ENCODE measurements at regions not wholly inside any gene's neighbourhood (a gene's known extent, or its start where the extent isn't known, plus 50 kb on each side); places are given as distances from the start of the nearest gene placed in this dataset. TPM values are rescaled to one million over a fixed set of nuclear protein-coding genes. Genes with fewer than 3 reads are reported as not detected.

- TF ChIP-seq MAX (IDR thresholded peaks at IDR 0.05) (no peak), JUND (IDR thresholded peaks at IDR 0.05) (no peak), SP1 (IDR thresholded peaks at IDR 0.05) (no peak), EGR1 (IDR thresholded peaks at IDR 0.05; ENCODE audit: low read depth in 2 of 2) (no peak), NR2F2 (IDR thresholded peaks at IDR 0.05) (no peak), CTCF (IDR thresholded peaks at IDR 0.05; ENCODE audit: low read depth, low read length, missing input control) (no peak), YY1 (IDR thresholded peaks at IDR 0.05) (no peak), FOXA2 (IDR thresholded peaks at IDR 0.05) (no peak)
These were observed 56.7 kb upstream of the PCSK5 start (continued) for GRCh38 chr9:75833778-75834177.

GRCh38 chr9:75834878-75835277 lies 55.6 kb upstream of the PCSK5 start:
- 60% methylated on average over 2 of the region's 2 CpGs for WGBS

More at GRCh38 chr9:75834878-75835277, 55.6 kb upstream of the PCSK5 start:
- no peaks in the 10 kb centered on the region for H3K4me1 ChIP-seq (ENCODE audit: control insufficient read depth in 4 of 4, insufficient read depth in 4 of 4, low read length in 3 of 4)
- no peak overlapping the region for H3K4me3 ChIP-seq (ENCODE audit: low read depth in 1 of 3, low read length in 3 of 3)
- H3K27me3 ChIP-seq (ENCODE audit: control insufficient read depth in 4 of 4, insufficient read depth in 4 of 4, low read length in 3 of 4) = no peaks in the 10 kb centered on the region
- TF ChIP-seq GABPA (IDR thresholded peaks at IDR 0.05 in 1 of 2, conservative IDR thresholded peaks at IDR 0.05 in 1 of 2) (no peak), ZBTB33 (IDR thresholded peaks at IDR 0.05) (no peak), RXRA (IDR thresholded peaks at IDR 0.05) (no peak), EGR1 (IDR thresholded peaks at IDR 0.05; ENCODE audit: low read depth in 2 of 2) (no peak), HNF4A (conservative IDR thresholded peaks at IDR 0.05) (no peak), ATF3 (IDR thresholded peaks at IDR 0.05) (no peak), FOXA1 (IDR thresholded peaks at IDR 0.05) (no peak), FOXA2 (IDR thresholded peaks at IDR 0.05) (no peak), NR2F2 (IDR thresholded peaks at IDR 0.05) (no peak), CTCF (IDR thresholded peaks at IDR 0.05; ENCODE audit: low read depth, low read length, missing input control) (no peak)
- H3K27ac ChIP-seq (ENCODE audit: low read depth in 1 of 2, low read length in 2 of 2) = no peak overlapping the region
- H3K36me3 ChIP-seq (ENCODE audit: control insufficient read depth in 4 of 4, insufficient read depth in 3 of 4, low read depth in 1 of 4, low read length in 3 of 4) = no peaks in the 10 kb centered on the region
- DNase-seq (ENCODE audit: low spot score) = no peak
- no peak overlapping the region for H3K9ac ChIP-seq (ENCODE audit: low read depth in 1 of 2, low read length in 2 of 2)
- no peaks in the 10 kb centered on the region for H3K9me3 ChIP-seq (ENCODE audit: control insufficient read depth in 4 of 4, low read length in 3 of 4)

Small RNAs in the stretch of these regions (small RNA-seq; reads per million reads assigned to genes)
- gene RNU6-1228P = not detected

All from liver (tissue), 9 donors.